ENCODE measurements at regions not wholly inside any gene's neighbourhood (a gene's known extent, or its start where the extent isn't known, plus 50 kb on each side); places are given as distances from the start of the nearest gene placed in this dataset.
A peak's percentile ranks its signal among the peaks of the same experiment; 100 is the strongest.
"Not testable (repeated sequence)": the region's sequence is repeated elsewhere in the genome, so short reads cannot be mapped to it uniquely, and the experiment has no call there.

DNA sequence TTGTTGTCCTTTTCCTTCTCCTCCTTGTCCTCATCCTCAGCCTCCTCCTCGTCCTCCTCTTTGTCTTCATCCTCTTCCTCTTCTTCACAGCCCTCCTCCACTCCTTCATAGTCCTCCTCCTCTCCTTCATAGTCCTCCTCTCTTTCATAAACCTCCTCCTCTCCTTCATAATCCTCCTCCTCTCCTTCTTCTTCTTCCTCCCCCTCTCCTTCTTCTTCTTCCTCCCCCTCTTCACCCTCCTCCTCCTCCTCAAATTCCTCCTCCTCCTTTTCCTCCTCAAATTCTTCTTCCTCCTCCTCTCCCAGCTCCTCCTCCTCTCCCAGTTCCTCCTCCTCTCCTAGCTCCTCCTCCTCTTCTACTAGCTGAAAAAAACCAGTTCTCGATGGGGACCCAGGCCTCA lies 143.8 kb upstream of the RADX start:
- no peaks in the 10 kb centered on the region for H3K36me3 ChIP-seq (replicated peaks)
- in situ Hi-C loops (cut with HindIII; ENCODE audit: low pct_ligation_motif_present, low sequenced_read_pairs) = no loop called here
- no peak overlapping the region for H3K4me3 ChIP-seq (ENCODE audit: low read depth, low read length)
- TF ChIP-seq, protein P1, sequence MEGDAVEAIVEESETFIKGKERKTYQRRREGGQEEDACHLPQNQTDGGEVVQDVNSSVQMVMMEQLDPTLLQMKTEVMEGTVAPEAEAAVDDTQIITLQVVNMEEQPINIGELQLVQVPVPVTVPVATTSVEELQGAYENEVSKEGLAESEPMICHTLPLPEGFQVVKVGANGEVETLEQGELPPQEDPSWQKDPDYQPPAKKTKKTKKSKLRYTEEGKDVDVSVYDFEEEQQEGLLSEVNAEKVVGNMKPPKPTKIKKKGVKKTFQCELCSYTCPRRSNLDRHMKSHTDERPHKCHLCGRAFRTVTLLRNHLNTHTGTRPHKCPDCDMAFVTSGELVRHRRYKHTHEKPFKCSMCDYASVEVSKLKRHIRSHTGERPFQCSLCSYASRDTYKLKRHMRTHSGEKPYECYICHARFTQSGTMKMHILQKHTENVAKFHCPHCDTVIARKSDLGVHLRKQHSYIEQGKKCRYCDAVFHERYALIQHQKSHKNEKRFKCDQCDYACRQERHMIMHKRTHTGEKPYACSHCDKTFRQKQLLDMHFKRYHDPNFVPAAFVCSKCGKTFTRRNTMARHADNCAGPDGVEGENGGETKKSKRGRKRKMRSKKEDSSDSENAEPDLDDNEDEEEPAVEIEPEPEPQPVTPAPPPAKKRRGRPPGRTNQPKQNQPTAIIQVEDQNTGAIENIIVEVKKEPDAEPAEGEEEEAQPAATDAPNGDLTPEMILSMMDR (IDR thresholded peaks at IDR 0.05; ENCODE audit: low read depth, low read length, missing control alignments) = no peak
- no peaks in the 10 kb centered on the region for H3K27me3 ChIP-seq (replicated peaks)
- H3K27ac ChIP-seq = no peak overlapping the region
- DNase-seq = no peak

DNA sequence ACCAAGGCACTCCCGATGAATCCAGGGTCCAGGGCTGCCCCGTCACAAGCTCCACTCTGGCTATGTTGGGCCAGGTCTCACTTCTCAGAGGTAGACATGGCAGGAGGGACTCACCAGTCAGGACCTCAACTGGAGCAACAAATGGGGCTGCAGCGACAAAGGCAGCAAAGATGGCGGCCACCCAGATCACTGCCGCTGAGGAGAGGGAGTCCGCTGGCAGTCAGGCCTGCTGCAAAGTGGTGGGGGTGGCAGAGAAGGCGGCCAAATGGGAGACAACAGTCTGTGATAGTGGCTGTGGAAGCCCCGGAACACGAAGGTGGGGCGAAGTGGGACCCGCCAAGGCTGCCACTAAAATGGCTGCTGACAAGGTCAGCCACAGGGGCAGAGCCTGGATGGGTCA lies 143.3 kb upstream of the RADX start:
- no peak overlapping the region for H3K4me3 ChIP-seq (ENCODE audit: low read depth, low read length)
- no peaks in the 10 kb centered on the region for H3K36me3 ChIP-seq (replicated peaks)
- no peaks in the 10 kb centered on the region for H3K27me3 ChIP-seq (replicated peaks)
- in situ Hi-C loops (cut with HindIII; ENCODE audit: low pct_ligation_motif_present, low sequenced_read_pairs) = no loop called here
- no peak overlapping the region for H3K27ac ChIP-seq
- no peak for DNase-seq
- TF ChIP-seq, protein P1 (IDR thresholded peaks at IDR 0.05; ENCODE audit: low read depth, low read length, missing control alignments) = no peak

DNA sequence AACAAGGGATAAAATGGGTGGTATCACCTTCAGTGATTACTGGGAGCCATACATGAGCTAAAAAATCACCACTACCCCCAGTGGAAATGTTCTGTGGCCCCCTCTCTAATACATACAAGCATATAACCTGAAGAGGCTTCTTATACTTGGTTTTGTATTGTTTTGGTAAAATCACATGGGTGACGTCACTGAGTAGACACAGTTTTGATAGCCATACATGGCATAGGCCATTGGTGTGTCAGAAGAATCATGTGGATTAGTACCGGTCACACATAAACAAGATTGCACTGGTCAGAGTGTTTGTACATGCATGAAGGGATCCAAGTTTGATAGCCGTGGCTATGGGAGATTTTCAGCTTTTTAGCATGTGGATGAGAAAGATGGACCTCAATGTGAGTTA lies 131.9 kb upstream of the RADX start:
- in situ Hi-C loops (cut with HindIII; ENCODE audit: low pct_ligation_motif_present, low sequenced_read_pairs) = no loop called here
- TF ChIP-seq, protein P1 (IDR thresholded peaks at IDR 0.05; ENCODE audit: low read depth, low read length, missing control alignments) = no peak
- no peaks in the 10 kb centered on the region for H3K36me3 ChIP-seq (replicated peaks)

DNA sequence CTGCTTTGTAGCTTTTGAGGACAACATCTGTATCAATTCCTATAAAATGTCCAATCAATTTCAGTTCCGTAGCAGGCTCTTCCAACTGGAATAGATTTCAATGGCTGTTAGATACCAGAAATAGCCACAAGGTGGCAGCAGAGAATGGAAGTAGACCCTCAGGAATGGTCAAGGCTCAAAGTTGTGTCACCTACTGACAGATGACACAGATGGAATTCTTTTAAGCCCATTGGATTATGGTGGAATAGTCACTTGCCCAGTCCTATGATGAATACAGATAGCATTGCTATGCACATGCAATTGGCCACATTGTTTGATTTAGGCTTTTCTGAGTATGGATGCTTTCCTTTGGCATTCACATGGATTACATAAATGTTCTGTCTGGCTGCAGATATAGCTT lies 130.4 kb upstream of the RADX start:
- H3K4me3 ChIP-seq (ENCODE audit: low read depth, low read length) = no peak overlapping the region
- TF ChIP-seq, protein P1 (IDR thresholded peaks at IDR 0.05; ENCODE audit: low read depth, low read length, missing control alignments) = peak; percentile 76
- H3K27ac ChIP-seq = no peak overlapping the region
- in situ Hi-C loops (cut with HindIII; ENCODE audit: low pct_ligation_motif_present, low sequenced_read_pairs) = no loop called here
- no peaks in the 10 kb centered on the region for H3K36me3 ChIP-seq (replicated peaks)
- no peaks in the 10 kb centered on the region for H3K27me3 ChIP-seq (replicated peaks)
- peak; percentile 59 for DNase-seq

More for the DNA sequence above, 131.9 kb upstream of the RADX start:
- Histone ChIP-seq H3K4me3 (ENCODE audit: low read depth, low read length) (no peak overlapping the region), H3K27ac (no peak overlapping the region), H3K27me3 (replicated peaks) (no peaks in the 10 kb centered on the region)
- no peak for DNase-seq

DNA sequence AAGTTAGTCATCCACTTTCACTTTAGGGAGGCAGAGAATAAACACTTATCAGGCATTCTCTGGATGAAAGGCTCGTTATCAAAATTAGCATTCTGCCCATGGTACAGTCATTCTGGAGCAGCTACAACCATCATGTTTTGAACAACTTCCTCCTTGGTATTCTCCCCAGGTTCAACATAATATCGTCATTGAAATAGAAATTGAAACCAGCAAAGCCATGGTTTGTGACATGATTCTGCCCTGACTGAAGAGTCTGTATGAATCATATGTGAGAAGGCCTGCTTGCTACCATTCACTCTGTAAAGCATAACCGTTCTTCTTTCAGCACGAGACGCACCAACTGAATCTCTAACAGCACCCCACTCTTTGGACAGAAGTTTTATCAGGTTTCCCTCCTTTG lies 127.5 kb upstream of the RADX start:
- Histone ChIP-seq H3K36me3 (replicated peaks) (no peaks in the 10 kb centered on the region), H3K4me3 (ENCODE audit: low read depth, low read length) (no peak overlapping the region), H3K27ac (no peak overlapping the region), H3K27me3 (replicated peaks) (no peaks in the 10 kb centered on the region)
- no peak for DNase-seq
- TF ChIP-seq, protein P1 (IDR thresholded peaks at IDR 0.05; ENCODE audit: low read depth, low read length, missing control alignments) = no peak
- in situ Hi-C loops (cut with HindIII; ENCODE audit: low pct_ligation_motif_present, low sequenced_read_pairs) = no loop called here

DNA sequence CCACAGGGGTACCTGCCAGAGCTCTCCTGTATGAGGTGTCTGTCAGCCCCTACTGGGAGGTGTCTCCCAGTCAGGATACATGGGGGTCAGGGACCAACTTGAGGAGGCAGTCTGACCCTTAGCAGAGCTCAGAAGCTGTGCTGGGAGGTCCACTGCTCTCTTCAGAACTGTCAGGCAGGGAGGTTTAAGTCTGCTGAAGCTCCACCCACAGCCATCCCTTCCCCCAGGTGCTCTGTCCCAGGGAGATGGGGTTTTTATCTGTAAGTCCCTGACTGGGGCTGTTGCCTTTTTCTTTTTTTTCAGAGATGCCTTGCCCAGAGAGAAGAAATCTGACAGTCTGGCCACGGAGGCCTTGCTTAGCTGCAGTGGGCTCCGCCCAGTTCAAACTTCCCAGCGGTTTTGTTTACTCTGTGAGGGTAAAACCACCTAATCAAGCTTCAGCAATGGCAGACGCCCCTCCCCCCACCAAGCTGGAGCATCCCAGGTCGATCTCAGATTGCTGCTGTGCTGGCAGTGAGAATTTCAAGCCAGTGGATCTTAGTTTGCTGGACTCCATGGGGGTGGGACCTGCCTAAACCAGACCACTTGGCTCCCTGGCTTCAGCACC lies 118.5 kb upstream of the RADX start:
- H3K4me3 ChIP-seq (ENCODE audit: low read depth, low read length); in situ Hi-C loops (cut with HindIII; ENCODE audit: low pct_ligation_motif_present, low sequenced_read_pairs); DNase-seq; H3K27me3 ChIP-seq (replicated peaks); H3K36me3 ChIP-seq (replicated peaks); H3K27ac ChIP-seq: not testable (repeated sequence)
